ENCODE measurements at regions not wholly inside any gene's neighbourhood (a gene's known extent, or its start where the extent isn't known, plus 50 kb on each side); places are given as distances from the start of the nearest gene placed in this dataset.

DNA sequence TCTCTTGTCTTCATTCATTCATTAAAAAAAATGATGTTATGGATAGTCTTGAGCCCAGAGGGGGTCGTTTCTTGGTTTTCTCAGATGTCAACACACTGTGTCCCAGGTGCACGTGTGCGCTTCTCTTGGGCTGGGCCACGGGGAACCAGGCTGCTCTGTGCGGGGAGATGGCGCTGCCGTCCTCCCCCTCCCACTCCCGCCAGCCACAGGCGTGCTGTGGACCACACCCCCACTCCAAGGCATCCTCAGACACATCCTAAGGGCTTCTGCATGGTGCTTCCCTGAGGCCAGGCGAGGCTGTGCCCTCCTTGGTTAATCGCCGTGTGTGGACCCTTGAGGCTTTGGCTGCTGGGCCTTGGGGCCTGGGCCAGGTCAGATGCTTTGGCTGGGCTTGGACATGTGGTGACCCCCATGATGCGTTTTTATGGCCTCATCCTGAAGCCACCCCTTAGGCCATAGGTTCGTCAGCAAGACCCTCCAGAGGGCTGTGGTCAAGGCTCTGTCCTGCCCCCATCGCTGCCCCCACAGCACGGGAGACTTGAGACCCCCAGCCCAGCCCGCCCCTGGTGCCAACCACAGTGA is 245.7 kb upstream of the CIBAR2 start:
- H3K4me1 ChIP-seq = peaks cover 25 to 50% of the 10 kb centered on the region in 2 donors

DNA sequence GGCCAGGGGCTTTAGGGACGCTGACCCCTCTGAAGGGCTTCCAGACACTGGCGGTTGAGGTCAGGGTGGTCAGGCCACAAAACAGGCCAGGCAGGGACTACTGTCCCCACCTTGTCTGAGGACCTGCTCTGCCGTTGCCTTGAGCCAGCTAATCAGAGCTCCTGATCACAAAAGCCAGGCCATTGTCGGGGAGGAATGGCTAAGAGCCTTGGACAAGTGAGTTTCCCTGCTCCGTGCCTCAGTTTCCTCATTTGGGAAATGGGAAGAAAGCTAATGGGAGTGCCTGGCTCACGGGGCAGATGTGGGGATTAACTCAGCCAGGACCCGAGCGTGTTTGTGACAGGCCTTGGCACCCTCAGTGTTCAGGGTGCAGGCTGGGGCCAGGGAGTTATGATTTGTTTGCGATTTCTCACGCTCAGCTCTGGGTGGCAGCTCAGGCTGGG is 246.5 kb upstream of the CIBAR2 start:
- no peaks in the 10 kb centered on the region for H3K9me3 ChIP-seq
- no peak overlapping the region for H3K27ac ChIP-seq
- no peaks in the 10 kb centered on the region for H3K27me3 ChIP-seq
- intact Hi-C loops (cut with DNase I) = no loop called here
- 85 to 93% methylated on average over 7 to 9 of the region's 10 CpGs for WGBS, 2 donors
- peaks cover 18 to 45% of the 10 kb centered on the region in 2 donors for H3K4me1 ChIP-seq
- H3K4me3 ChIP-seq (replicated peaks in 1 of 3) = no peak overlapping the region
- no peak for TF ChIP-seq POLR2A (IDR thresholded peaks at IDR 0.05)
- TF ChIP-seq, protein P1, sequence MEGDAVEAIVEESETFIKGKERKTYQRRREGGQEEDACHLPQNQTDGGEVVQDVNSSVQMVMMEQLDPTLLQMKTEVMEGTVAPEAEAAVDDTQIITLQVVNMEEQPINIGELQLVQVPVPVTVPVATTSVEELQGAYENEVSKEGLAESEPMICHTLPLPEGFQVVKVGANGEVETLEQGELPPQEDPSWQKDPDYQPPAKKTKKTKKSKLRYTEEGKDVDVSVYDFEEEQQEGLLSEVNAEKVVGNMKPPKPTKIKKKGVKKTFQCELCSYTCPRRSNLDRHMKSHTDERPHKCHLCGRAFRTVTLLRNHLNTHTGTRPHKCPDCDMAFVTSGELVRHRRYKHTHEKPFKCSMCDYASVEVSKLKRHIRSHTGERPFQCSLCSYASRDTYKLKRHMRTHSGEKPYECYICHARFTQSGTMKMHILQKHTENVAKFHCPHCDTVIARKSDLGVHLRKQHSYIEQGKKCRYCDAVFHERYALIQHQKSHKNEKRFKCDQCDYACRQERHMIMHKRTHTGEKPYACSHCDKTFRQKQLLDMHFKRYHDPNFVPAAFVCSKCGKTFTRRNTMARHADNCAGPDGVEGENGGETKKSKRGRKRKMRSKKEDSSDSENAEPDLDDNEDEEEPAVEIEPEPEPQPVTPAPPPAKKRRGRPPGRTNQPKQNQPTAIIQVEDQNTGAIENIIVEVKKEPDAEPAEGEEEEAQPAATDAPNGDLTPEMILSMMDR (IDR thresholded peaks at IDR 0.05) = no peak
- DNase-seq = no peak
- no peaks in the 10 kb centered on the region for H3K36me3 ChIP-seq

More for the DNA sequence above, 245.7 kb upstream of the CIBAR2 start:
- Histone ChIP-seq H3K27ac (no peak overlapping the region), H3K36me3 (no peaks in the 10 kb centered on the region), H3K9me3 (no peaks in the 10 kb centered on the region), H3K27me3 (no peaks in the 10 kb centered on the region), H3K4me3 (replicated peaks in 1 of 3) (no peak overlapping the region)
- TF ChIP-seq, protein P1 (IDR thresholded peaks at IDR 0.05) = no peak
- no peak for TF ChIP-seq POLR2A (IDR thresholded peaks at IDR 0.05)
- 88 to 92% methylated on average over 10 to 14 of the region's 17 CpGs for WGBS, 2 donors
- no peak for DNase-seq
- intact Hi-C loops (cut with DNase I) = no loop called here

DNA sequence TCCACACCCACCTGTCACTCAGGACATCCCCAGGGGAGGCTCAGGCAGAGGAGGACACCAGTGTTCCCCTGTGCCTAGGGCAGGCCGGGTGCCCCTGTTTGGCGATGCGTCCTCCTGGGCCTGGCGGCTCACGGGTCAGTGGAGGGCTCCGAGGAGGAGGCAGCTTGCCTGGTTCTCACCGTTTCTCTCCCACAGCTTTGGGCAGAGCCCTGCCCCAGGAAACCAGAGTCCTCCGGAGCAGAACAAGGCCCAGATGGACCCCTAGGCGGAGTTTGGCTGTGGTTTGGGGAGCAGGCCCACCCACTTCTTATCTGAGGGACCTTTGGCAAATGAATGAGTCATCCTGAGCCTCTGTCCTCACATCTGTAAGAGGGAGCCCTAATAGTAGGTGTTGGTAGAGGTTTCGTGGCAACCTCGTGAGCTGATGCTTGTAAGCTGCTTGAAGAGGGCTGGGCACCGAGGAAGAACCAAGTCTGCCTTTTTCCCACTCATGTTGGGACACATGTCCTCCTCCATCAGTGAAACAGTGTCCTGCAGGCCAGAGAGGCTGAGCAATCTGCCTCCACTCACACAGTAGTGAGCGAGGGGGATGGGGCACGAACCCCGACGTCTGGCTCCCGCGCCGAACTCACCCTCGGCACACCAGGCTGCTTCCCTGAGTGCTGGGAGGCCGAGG is 247.0 kb upstream of the CIBAR2 start:
- DNase-seq = no peak
- no peaks in the 10 kb centered on the region for H3K9me3 ChIP-seq
- H3K36me3 ChIP-seq = no peaks in the 10 kb centered on the region
- H3K4me3 ChIP-seq (replicated peaks in 1 of 3) = no peak overlapping the region
- H3K27ac ChIP-seq = peak overlapping the region in 1 of 3 donors; percentile 49
- H3K27me3 ChIP-seq = no peaks in the 10 kb centered on the region
- no peak for TF ChIP-seq POLR2A (IDR thresholded peaks at IDR 0.05)
- TF ChIP-seq, protein P1 (IDR thresholded peaks at IDR 0.05) = no peak
- intact Hi-C loops (cut with DNase I) = no loop called here
- 62 to 78% methylated on average over 14 to 19 of the region's 21 CpGs for WGBS, 2 donors
- H3K4me1 ChIP-seq = peaks cover 12 to 39% of the 10 kb centered on the region in 2 donors

DNA sequence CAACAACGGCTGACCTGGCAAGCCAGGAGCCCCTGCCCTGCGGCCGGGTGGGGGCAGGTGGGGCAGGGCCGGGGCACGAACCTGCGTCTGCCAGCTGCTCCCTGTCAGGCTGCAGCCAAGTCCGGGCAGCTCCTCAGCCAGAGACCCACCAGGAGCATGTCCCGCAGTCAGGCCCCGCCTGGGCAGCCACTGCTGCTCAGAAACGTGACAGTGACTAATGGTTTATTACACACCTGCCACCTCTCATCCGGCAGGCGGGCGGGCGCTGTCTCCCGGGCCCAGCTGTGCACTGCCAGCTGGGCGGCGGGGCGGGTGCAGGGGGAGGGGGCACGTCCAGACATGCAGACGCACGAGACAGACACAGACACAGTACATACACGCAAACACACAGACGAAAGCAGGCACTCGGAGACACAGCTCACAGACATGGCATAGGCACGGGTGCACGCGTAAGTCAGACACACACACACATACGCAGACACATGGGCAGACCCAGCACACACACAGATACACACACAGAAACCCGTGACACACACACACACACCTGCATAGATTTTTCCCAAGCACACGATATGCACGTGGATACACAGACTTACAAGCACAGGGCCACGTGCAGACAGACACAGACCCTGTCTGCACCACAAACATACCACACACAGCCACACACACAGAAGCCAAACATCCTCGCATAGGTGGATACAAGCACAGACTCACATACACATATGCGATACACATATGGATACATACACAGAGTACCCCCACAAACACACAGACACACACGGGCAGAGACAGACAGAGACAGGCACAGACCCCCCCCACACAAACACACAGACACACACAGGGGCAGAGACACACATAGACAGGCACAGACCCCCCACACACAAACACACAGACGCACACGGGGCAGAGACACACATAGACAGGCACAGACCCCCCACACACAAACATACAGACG is 248.3 kb upstream of the CIBAR2 start:
- Histone ChIP-seq H3K27ac (peak overlapping the region in 2 of 3 donors; percentile 85 to 94), H3K36me3 (no peaks in the 10 kb centered on the region), H3K4me3 (replicated peaks in 1 of 3) (no peak overlapping the region), H3K4me1 (peaks cover 5 to 28% of the 10 kb centered on the region in 2 donors), H3K27me3 (no peaks in the 10 kb centered on the region), H3K9me3 (no peaks in the 10 kb centered on the region)
- 75 to 91% methylated on average over 22 to 26 of the region's 38 CpGs for WGBS, 2 donors
- intact Hi-C loops (cut with DNase I) = no loop called here
- TF ChIP-seq, protein P1 (IDR thresholded peaks at IDR 0.05) = no peak
- TF ChIP-seq POLR2A (IDR thresholded peaks at IDR 0.05) = no peak
- no peak for DNase-seq

Data from thyroid gland (tissue), 4 donors.